ENCODE measurements at regions not wholly inside any gene's neighbourhood (a gene's known extent, or its start where the extent isn't known, plus 50 kb on each side); places are given as distances from the start of the nearest gene placed in this dataset.
A peak's percentile ranks its signal among the peaks of the same experiment; 100 is the strongest.

DNA sequence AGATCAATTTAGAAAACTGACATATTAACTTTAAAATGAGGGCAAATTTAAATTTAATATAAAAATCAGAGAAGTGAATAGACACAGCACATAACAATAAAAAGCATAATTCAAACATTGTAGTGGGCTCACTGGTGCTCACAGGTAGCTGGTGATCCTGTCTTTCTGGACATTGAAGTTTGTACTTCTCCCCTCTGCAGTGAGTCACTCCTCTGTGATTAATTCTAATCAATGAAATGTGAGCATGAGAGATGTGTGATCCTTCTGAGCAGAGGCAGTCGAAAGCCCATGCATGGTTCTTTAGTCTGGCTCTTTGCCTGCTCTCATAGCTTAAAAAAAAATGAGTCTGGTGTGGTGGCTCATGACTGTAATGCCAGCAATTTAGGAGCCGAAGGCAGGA is 59.0 kb upstream of the RERGL start:
- TF ChIP-seq, protein P1, sequence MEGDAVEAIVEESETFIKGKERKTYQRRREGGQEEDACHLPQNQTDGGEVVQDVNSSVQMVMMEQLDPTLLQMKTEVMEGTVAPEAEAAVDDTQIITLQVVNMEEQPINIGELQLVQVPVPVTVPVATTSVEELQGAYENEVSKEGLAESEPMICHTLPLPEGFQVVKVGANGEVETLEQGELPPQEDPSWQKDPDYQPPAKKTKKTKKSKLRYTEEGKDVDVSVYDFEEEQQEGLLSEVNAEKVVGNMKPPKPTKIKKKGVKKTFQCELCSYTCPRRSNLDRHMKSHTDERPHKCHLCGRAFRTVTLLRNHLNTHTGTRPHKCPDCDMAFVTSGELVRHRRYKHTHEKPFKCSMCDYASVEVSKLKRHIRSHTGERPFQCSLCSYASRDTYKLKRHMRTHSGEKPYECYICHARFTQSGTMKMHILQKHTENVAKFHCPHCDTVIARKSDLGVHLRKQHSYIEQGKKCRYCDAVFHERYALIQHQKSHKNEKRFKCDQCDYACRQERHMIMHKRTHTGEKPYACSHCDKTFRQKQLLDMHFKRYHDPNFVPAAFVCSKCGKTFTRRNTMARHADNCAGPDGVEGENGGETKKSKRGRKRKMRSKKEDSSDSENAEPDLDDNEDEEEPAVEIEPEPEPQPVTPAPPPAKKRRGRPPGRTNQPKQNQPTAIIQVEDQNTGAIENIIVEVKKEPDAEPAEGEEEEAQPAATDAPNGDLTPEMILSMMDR (IDR thresholded peaks at IDR 0.05; ENCODE audit: borderline replicate concordance, control extremely low read depth, extremely low read depth, insufficient read depth, missing control alignments), result no peak
- in situ Hi-C loops (cut with MboI; ENCODE audit: low sequenced_read_pairs, unreplicated experiment), result loop anchor here (25.0 kb wide), 1 partner anchor 1038 kb away; no protein-coding TSS in a partner anchor
- no peak for DNase-seq (ENCODE audit: low spot score)

DNA sequence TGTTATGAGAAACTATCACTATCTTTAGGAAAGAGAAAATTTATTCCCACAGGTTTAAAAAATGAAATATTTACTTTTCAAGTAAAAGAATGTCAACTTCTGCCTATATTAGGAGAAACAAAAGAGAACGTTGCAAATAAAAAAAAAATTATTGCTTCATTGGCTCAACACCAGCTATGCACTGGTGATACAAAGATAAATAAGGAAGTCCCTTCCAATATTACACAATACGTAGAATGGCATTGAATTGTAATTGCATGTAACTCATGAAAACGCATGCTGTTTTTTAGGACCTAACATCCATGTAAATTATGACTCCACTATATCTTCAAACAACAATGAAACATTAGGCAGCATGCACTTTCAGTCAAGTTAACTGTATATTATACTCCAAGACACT is 56.4 kb upstream of the RERGL start:
- TF ChIP-seq, protein P1 (IDR thresholded peaks at IDR 0.05; ENCODE audit: borderline replicate concordance, control extremely low read depth, extremely low read depth, insufficient read depth, missing control alignments), result no peak
- in situ Hi-C loops (cut with MboI; ENCODE audit: low sequenced_read_pairs, unreplicated experiment), result loop anchor here (25.0 kb wide), 1 partner anchor 1041 kb away; no protein-coding TSS in a partner anchor
- no peak for DNase-seq (ENCODE audit: low spot score)

DNA sequence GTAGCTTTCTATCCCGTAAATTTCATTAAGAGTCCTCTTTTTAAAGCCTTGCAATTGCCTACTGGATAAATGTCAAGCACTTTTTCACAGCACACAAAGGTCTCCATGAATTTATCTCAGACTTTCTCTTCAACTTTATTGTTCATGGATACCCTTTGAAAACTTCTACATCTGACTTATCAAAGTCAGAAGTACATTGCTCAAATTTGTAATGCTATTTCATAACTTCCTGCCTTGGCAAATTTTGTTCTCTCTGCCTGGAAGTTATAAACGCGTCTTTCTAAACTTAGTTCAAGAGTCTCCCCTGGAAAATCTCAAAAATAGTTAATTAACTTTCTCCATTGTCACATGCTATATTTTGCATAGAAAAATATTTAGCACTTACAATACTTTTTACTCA is 55.9 kb upstream of the RERGL start:
- TF ChIP-seq, protein P1 (IDR thresholded peaks at IDR 0.05; ENCODE audit: borderline replicate concordance, control extremely low read depth, extremely low read depth, insufficient read depth, missing control alignments), result no peak
- no peak for DNase-seq (ENCODE audit: low spot score)
- in situ Hi-C loops (cut with MboI; ENCODE audit: low sequenced_read_pairs, unreplicated experiment), result loop anchor here (25.0 kb wide), 1 partner anchor 1041 kb away; no protein-coding TSS in a partner anchor

DNA sequence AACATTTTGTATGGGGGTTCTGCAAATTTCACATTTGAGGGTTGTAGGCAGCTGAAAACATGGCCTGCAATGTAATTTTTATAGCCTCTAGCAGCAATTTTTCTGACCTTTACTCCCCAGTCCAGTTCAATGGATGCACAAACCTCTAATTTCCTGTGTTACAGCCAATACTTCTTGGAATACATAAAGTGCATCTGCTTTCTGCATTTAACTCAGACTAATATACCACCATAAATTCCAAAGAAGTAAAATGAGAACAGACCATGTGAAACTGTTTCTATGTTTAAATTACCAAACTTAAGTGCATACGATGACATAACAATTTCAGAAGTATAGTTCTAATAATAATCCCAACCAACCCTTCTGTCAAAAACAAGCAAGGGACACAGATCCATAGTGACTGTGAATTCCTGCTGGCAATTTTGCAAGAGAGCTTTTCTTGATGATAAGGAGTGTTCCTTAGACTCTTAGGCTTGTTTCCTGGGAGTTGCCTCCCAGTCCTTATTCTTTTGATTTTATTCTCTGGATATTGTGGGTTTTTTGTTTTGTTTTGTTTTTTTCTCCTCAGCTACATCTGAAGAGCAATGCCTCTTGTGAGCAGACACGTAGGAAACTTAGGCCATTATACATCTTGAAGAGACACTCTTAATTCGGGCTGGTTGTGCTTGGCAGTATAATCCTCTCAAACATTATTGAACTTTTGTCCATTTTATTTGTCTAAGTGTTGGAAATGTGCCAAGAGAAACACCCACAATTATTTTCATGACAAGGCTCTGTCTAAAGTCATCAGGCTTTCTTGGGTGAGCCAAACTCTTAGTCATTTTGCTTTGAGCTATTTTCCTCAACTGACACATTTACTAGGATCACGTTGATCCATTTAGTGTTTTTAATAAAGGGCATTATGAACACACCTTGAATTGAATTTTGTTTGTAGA is 51.3 kb upstream of the RERGL start:
- in situ Hi-C loops (cut with MboI; ENCODE audit: low sequenced_read_pairs, unreplicated experiment), result loop anchor here (25.0 kb wide), 1 partner anchor 1046 kb away; no protein-coding TSS in a partner anchor
- DNase-seq (ENCODE audit: low spot score), result no peak

DNA sequence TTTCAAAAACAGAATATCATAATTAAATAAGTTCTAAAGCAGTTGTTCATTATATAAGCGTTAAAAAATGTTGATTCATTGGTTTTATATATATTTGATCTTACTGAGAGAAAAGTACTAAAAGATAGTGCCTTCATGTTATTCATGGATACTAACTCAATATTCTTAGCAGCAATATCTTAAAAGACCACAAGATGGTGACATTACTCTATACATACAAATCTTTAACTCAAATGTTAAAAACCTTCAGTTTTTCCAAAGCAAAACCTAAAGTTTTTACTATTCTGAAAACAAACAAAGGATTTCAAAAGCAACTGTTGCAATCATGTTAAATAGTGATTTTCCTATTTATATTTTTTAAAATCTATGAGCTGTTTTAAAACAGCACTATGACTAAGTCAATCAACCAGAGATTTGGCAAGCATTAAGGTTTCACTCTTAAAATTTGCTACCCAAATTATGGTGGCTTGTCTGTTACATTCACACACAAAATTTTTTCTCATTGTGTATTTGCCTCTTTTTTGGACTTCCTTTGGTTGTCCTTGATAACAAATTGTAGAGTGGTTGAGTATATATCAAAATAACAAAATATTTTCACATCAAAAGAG is 50.1 kb upstream of the RERGL start:
- in situ Hi-C loops (cut with MboI; ENCODE audit: low sequenced_read_pairs, unreplicated experiment), result loop anchor here (25.0 kb wide), 1 partner anchor 1047 kb away; no protein-coding TSS in a partner anchor
- TF ChIP-seq, protein P1 (IDR thresholded peaks at IDR 0.05; ENCODE audit: borderline replicate concordance, control extremely low read depth, extremely low read depth, insufficient read depth, missing control alignments), result peak; percentile 37
- no peak for DNase-seq (ENCODE audit: low spot score)

More for the DNA sequence above, 51.3 kb upstream of the RERGL start:
- TF ChIP-seq, protein P1 (IDR thresholded peaks at IDR 0.05; ENCODE audit: borderline replicate concordance, control extremely low read depth, extremely low read depth, insufficient read depth, missing control alignments), result no peak

All from GM13976 (cell line).